K562 (cell line): ENCODE measurements at regions not wholly inside any gene's neighbourhood (a gene's known extent, or its start where the extent isn't known, plus 50 kb on each side); places are given as distances from the start of the nearest gene placed in this dataset.

ENCODE experiments used
- HDAC2 ChIP-seq: fragments of 450-650 bp; IDR thresholded peaks from 2 replicates; pipeline ENCODE4 v1.6.1; 2016; ENCODE audit warnings: mild to moderate bottlenecking
- HSF4 ChIP-seq: fragments of 250-450 bp; sonication (Bioruptor Pico); IDR thresholded peaks from 2 replicates; pipeline ENCODE4 v2.1.2; 2022; ENCODE audit warnings: mild to moderate bottlenecking, moderate library complexity, borderline replicate concordance
- JUN ChIP-seq, 2 experiments: sonication (generic) in 1 of 2; formaldehyde crosslinking in 1 of 2; IDR thresholded peaks; 2 replicates each; pipeline versions ENCODE4 v1.6.1 to v1.8.0; 2012 to 2022; ENCODE audit warnings: borderline replicate concordance in 2 of 2, mild to moderate bottlenecking in 2 of 2, improper control_type of control experiment in 1 of 2, low read depth in 1 of 2, low read length in 1 of 2, missing genetic modification reagents in 1 of 2
- KLF1 ChIP-seq: fragments of 450-650 bp; IDR thresholded peaks from 2 replicates; pipeline ENCODE4 v1.6.1; 2016; ENCODE audit warnings: missing genetic modification characterization, missing compliant biosample characterization
- MBD2 ChIP-seq: sonication (generic); IDR thresholded peaks from 2 replicates; pipeline ENCODE4 v1.6.1; 2016; ENCODE audit warnings: low read depth, borderline replicate concordance
- NCOA2 ChIP-seq, 2 experiments: fragments of 450-650 bp; IDR thresholded peaks; 2 replicates each; pipeline ENCODE4 v1.6.1; 2018; ENCODE audit warnings: mild to moderate bottlenecking in 2 of 2, moderate library complexity in 1 of 2; ENCODE audit not compliant: partially characterized antibody in 2 of 2
- NFYB ChIP-seq: IDR thresholded peaks from 2 replicates; pipeline ENCODE4 v1.6.1; 2011; ENCODE audit warnings: mild to moderate bottlenecking, moderate library complexity; ENCODE audit not compliant: insufficient read length; ENCODE audit errors: extremely low read depth
- NR2C2 ChIP-seq, 2 experiments: fragments of 200-800 bp in 1 of 2; sonication (Bioruptor generic) in 1 of 2; sonication (generic) in 1 of 2; formaldehyde crosslinking in 1 of 2; IDR thresholded peaks; 2 replicates each; pipeline versions ENCODE4 v1.6.1 to v1.8.0; 2016 to 2022; ENCODE audit warnings: mild to moderate bottlenecking in 1 of 2, missing compliant biosample characterization in 1 of 2, missing genetic modification characterization in 1 of 2, missing genetic modification reagents in 1 of 2
- NUFIP1 ChIP-seq: fragments of 450-650 bp; IDR thresholded peaks from 2 replicates; pipeline ENCODE4 v1.6.1; 2018; ENCODE audit not compliant: partially characterized antibody
- SMAD1 ChIP-seq: fragments of 150-350 bp; IDR thresholded peaks from 2 replicates; pipeline ENCODE4 v1.6.1; 2014; ENCODE audit warnings: low read length, low read depth; ENCODE audit not compliant: partially characterized antibody
- SPI1 ChIP-seq: IDR thresholded peaks from 2 replicates; pipeline ENCODE4 v1.6.1; 2011; ENCODE audit warnings: low read depth, low read length, control low read depth, borderline replicate concordance
- TOE1 ChIP-seq, 2 experiments: fragments of 450-650 bp in 1 of 2; sonication (generic) in 1 of 2; formaldehyde crosslinking in 1 of 2; IDR thresholded peaks; 2 replicates each; pipeline versions ENCODE4 v1.7.1 to v1.8.0; 2016 to 2022; ENCODE audit warnings: borderline replicate concordance in 2 of 2, mild to moderate bottlenecking in 2 of 2, antibody characterized with exemption in 1 of 2, inconsistent platforms in 1 of 2, low read depth in 1 of 2, missing genetic modification reagents in 1 of 2, moderate library complexity in 1 of 2
- YY1 ChIP-seq, 3 experiments: IDR thresholded peaks; 2 replicates each; pipeline ENCODE4 v1.6.1; 2011; ENCODE audit warnings: low read length in 2 of 3, mild to moderate bottlenecking in 2 of 3, moderate library complexity in 2 of 3, borderline replicate concordance in 1 of 3, control low read depth in 1 of 3, low read depth in 1 of 3; ENCODE audit not compliant: insufficient read depth in 3 of 3, insufficient replicate concordance in 2 of 3, control insufficient read depth in 1 of 3, insufficient read length in 1 of 3; ENCODE audit errors: extremely low read depth in 1 of 3
- ZC3H11A ChIP-seq: IDR thresholded peaks from 2 replicates; pipeline ENCODE4 v1.6.1; 2012; ENCODE audit warnings: low read depth, low read length, improper control_type of control experiment
- ZFPM2 ChIP-seq: fragments of 250-450 bp; sonication (Bioruptor Pico); IDR thresholded peaks from 2 replicates; pipeline ENCODE4 v1.5.1; 2022; ENCODE audit warnings: mild to moderate bottlenecking
- ZFX ChIP-seq: sonication (generic); formaldehyde crosslinking; IDR thresholded peaks from 2 replicates; pipeline ENCODE4 v1.8.0; 2022; ENCODE audit warnings: mild to moderate bottlenecking, missing genetic modification reagents, moderate library complexity
- ZKSCAN8 ChIP-seq: fragments of 200-800 bp; sonication (Bioruptor generic); IDR thresholded peaks from 2 replicates; pipeline ENCODE4 v1.6.1; 2016; ENCODE audit warnings: missing genetic modification characterization, missing compliant biosample characterization
- ZNF175 ChIP-seq: fragments of 200-800 bp; sonication (Bioruptor generic); IDR thresholded peaks from 2 replicates; pipeline ENCODE4 v1.6.1; 2016; ENCODE audit warnings: low read depth, mild to moderate bottlenecking, missing genetic modification characterization, missing compliant biosample characterization
- ZNF274 ChIP-seq: IDR thresholded peaks from 2 replicates; pipeline ENCODE4 v1.6.1; 2011; ENCODE audit warnings: low read depth, mild to moderate bottlenecking, low read length, moderate library complexity, borderline replicate concordance
- ZNF436 ChIP-seq: fragments of 250-450, 450-650 bp; sonication (Bioruptor Pico); formaldehyde crosslinking; IDR thresholded peaks from 2 replicates; pipeline ENCODE4 v1.7.0; 2020; ENCODE audit warnings: mild to moderate bottlenecking
- ZNF76 ChIP-seq: fragments of 250-450 bp; sonication (Bioruptor Pico); IDR thresholded peaks from 2 replicates; pipeline ENCODE4 v1.4.0; 2020; ENCODE audit warnings: mild to moderate bottlenecking, moderate library complexity, borderline replicate concordance
- TF ChIP-seq, protein P1 (sequence below), 3 experiments: fragments of 200-800 bp in 1 of 3; fragments of 250-450 bp in 1 of 3; fragments of 450-650 bp in 1 of 3; sonication (Bioruptor Pico) in 1 of 3; sonication (Bioruptor generic) in 1 of 3; formaldehyde crosslinking in 1 of 3; IDR thresholded peaks; 2 replicates each; pipeline versions ENCODE4 v1.6.1 to v1.8.0; 2016 to 2022; ENCODE audit warnings: mild to moderate bottlenecking in 2 of 3, missing genetic modification characterization in 2 of 3, missing compliant biosample characterization in 1 of 3, moderate library complexity in 1 of 3

- no peak for TF ChIP-seq ZNF76
- TF ChIP-seq, protein P1, sequence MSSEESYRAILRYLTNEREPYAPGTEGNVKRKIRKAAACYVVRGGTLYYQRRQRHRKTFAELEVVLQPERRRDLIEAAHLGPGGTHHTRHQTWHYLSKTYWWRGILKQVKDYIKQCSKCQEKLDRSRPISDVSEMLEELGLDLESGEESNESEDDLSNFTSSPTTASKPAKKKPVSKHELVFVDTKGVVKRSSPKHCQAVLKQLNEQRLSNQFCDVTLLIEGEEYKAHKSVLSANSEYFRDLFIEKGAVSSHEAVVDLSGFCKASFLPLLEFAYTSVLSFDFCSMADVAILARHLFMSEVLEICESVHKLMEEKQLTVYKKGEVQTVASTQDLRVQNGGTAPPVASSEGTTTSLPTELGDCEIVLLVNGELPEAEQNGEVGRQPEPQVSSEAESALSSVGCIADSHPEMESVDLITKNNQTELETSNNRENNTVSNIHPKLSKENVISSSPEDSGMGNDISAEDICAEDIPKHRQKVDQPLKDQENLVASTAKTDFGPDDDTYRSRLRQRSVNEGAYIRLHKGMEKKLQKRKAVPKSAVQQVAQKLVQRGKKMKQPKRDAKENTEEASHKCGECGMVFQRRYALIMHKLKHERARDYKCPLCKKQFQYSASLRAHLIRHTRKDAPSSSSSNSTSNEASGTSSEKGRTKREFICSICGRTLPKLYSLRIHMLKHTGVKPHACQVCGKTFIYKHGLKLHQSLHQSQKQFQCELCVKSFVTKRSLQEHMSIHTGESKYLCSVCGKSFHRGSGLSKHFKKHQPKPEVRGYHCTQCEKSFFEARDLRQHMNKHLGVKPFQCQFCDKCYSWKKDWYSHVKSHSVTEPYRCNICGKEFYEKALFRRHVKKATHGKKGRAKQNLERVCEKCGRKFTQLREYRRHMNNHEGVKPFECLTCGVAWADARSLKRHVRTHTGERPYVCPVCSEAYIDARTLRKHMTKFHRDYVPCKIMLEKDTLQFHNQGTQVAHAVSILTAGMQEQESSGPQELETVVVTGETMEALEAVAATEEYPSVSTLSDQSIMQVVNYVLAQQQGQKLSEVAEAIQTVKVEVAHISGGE (CRISPR knock-in tag; IDR thresholded peaks at IDR 0.05) = no peak
- no peak for TF ChIP-seq JUN (IDR thresholded peaks at IDR 0.05; ENCODE audit: borderline replicate concordance, low read depth, low read length)
- no peak for TF ChIP-seq JUN (CRISPR knock-in tag; IDR thresholded peaks at IDR 0.05; ENCODE audit: borderline replicate concordance)
- TF ChIP-seq HSF4 (CRISPR knock-in tag) = no peak
- no peak for TF ChIP-seq ZC3H11A
- TF ChIP-seq YY1 (IDR thresholded peaks at IDR 0.05; ENCODE audit: borderline replicate concordance in 1 of 3, control insufficient read depth in 1 of 3, extremely low read depth in 1 of 3, insufficient read depth in 3 of 3, insufficient read length in 1 of 3, insufficient replicate concordance in 2 of 3, low read depth in 1 of 3, low read length in 2 of 3) = peak in 1 of 3 experiments; percentile 25
- no peak for TF ChIP-seq ZNF175 (CRISPR knock-in tag)
- TF ChIP-seq ZNF274 = no peak
- TF ChIP-seq SMAD1 = no peak
- TF ChIP-seq MBD2 = no peak; the same call in 1 of the 2 replicates
- TF ChIP-seq ZKSCAN8 (CRISPR knock-in tag) = 0 out of 2 replicates have a peak, but pooled peaks have one; percentile 36
- TF ChIP-seq TOE1 (IDR thresholded peaks at IDR 0.05; ENCODE audit: borderline replicate concordance) = 0 out of 2 replicates have a peak, but pooled peaks have one; percentile 41
- no peak for TF ChIP-seq TOE1 (CRISPR knock-in tag; IDR thresholded peaks at IDR 0.05; ENCODE audit: borderline replicate concordance, low read depth)
- no peak for TF ChIP-seq ZFPM2 (CRISPR knock-in tag)
- TF ChIP-seq KLF1 (tag) = no peak
- no peak for TF ChIP-seq NUFIP1
- TF ChIP-seq ZFX (CRISPR knock-in tag) = no peak
- peak; percentile 84 for TF ChIP-seq SPI1
- TF ChIP-seq ZNF436 (CRISPR knock-in tag) = no peak
- 0 out of 2 replicates have a peak, but pooled peaks have one; percentile 45 for TF ChIP-seq NR2C2 (CRISPR knock-in tag; IDR thresholded peaks at IDR 0.05)
- peak; percentile 39; the same call in 1 of the 2 replicates for TF ChIP-seq NR2C2 (tag; IDR thresholded peaks at IDR 0.05)
- TF ChIP-seq NFYB = no peak
- no peak for TF ChIP-seq HDAC2
- no peak for TF ChIP-seq NCOA2 (IDR thresholded peaks at IDR 0.05; ENCODE audit: partially characterized antibody in 2 of 2)
Measured at GRCh38 chr9:124197177-124198095, 60.3 kb upstream of the NEK6 start (continued).
